ENCODE measurements at regions not wholly inside any gene's neighbourhood (a gene's known extent, or its start where the extent isn't known, plus 50 kb on each side); places are given as distances from the start of the nearest gene placed in this dataset.

GRCh38 chr11:134574425-134574824 lies 162.4 kb upstream of the B3GAT1 start:
- no peak for DNase-seq (ENCODE audit: low spot score)

GRCh38 chr11:134573857-134574256 lies 161.8 kb upstream of the B3GAT1 start:
- no peak for DNase-seq (ENCODE audit: low spot score)

GRCh38 chr11:134572741-134573675 lies 161.0 kb upstream of the B3GAT1 start:
- no peak for DNase-seq (ENCODE audit: low spot score)

- no peak for DNase-seq (ENCODE audit: low spot score)
Measured at GRCh38 chr11:134571301-134571700, 159.3 kb upstream of the B3GAT1 start.

GRCh38 chr11:134569195-134569594 lies 157.2 kb upstream of the B3GAT1 start:
- no peak for DNase-seq (ENCODE audit: low spot score)

- DNase-seq (ENCODE audit: low spot score), result no peak
Measured at GRCh38 chr11:134566311-134566710, 154.3 kb upstream of the B3GAT1 start.

GRCh38 chr11:134565343-134565891 lies 153.4 kb upstream of the B3GAT1 start:
- no peak for DNase-seq (ENCODE audit: low spot score)

GRCh38 chr11:134564472-134565200 lies 152.6 kb upstream of the B3GAT1 start:
- DNase-seq (ENCODE audit: low spot score), result no peak

GRCh38 chr11:134562941-134563471 lies 151.0 kb upstream of the B3GAT1 start:
- no peak for DNase-seq (ENCODE audit: low spot score)

- DNase-seq (ENCODE audit: low spot score), result no peak
Measured at GRCh38 chr11:134562196-134562595, 150.2 kb upstream of the B3GAT1 start.

- DNase-seq (ENCODE audit: low spot score), result no peak
Measured at GRCh38 chr11:134561331-134561720, 149.3 kb upstream of the B3GAT1 start.

- DNase-seq (ENCODE audit: low spot score), result peak; percentile 55
Measured at GRCh38 chr11:134560566-134561330, 148.7 kb upstream of the B3GAT1 start.

- DNase-seq (ENCODE audit: low spot score), result no peak
Measured at GRCh38 chr11:134560066-134560465, 148.0 kb upstream of the B3GAT1 start.

- DNase-seq (ENCODE audit: low spot score), result no peak
Measured at GRCh38 chr11:134559602-134559962, 147.5 kb upstream of the B3GAT1 start.

- no peak for DNase-seq (ENCODE audit: low spot score)
Measured at GRCh38 chr11:134558916-134559601, 147.0 kb upstream of the B3GAT1 start.

- no peak for DNase-seq (ENCODE audit: low spot score)
Measured at GRCh38 chr11:134558258-134558835, 146.3 kb upstream of the B3GAT1 start.

- DNase-seq (ENCODE audit: low spot score), result no peak
Measured at GRCh38 chr11:134557571-134558257, 145.7 kb upstream of the B3GAT1 start.

- DNase-seq (ENCODE audit: low spot score), result no peak
Measured at GRCh38 chr11:134556186-134556585, 144.1 kb upstream of the B3GAT1 start.

- no peak for DNase-seq (ENCODE audit: low spot score)
Measured at GRCh38 chr11:134555510-134555909, 143.5 kb upstream of the B3GAT1 start.

GRCh38 chr11:134554861-134555260 lies 142.8 kb upstream of the B3GAT1 start:
- DNase-seq (ENCODE audit: low spot score), result no peak

Data from iPS-NIHi11 (cell line).